GM18951 (cell line): ENCODE measurements at regions not wholly inside any gene's neighbourhood (a gene's known extent, or its start where the extent isn't known, plus 50 kb on each side); places are given as distances from the start of the nearest gene placed in this dataset.

Experiments
- POLR2A ChIP-seq: IDR thresholded peaks from 4 replicates; pipeline ENCODE4 v1.6.1; 2011; ENCODE audit warnings: mild to moderate bottlenecking; ENCODE audit not compliant: insufficient read length, insufficient read depth; ENCODE audit errors: extremely low read depth
- in situ Hi-C: fragments of 300-500 bp; cut with MboI; formaldehyde crosslinking; loops from one replicate; pipeline ENCODE4 v1.12.0; 2022; ENCODE audit warnings: low sequenced_read_pairs, mixed read lengths, inconsistent platforms; ENCODE audit not compliant: unreplicated experiment

GRCh38 chr3:144177649-144178048 lies 206.0 kb downstream of the DIPK2A start:
- in situ Hi-C loops: no loop called here
- TF ChIP-seq POLR2A: no peak

GRCh38 chr3:144178607-144179006 lies 207.0 kb downstream of the DIPK2A start:
- TF ChIP-seq POLR2A: no peak
- in situ Hi-C loops: no loop called here

- in situ Hi-C loops: no loop called here
- TF ChIP-seq POLR2A: no peak
Measured at GRCh38 chr3:144181062-144181461, 209.4 kb downstream of the DIPK2A start.

GRCh38 chr3:144182501-144182900 lies 210.9 kb downstream of the DIPK2A start:
- TF ChIP-seq POLR2A: no peak
- in situ Hi-C loops: no loop called here

GRCh38 chr3:144185276-144185675 lies 213.7 kb downstream of the DIPK2A start:
- TF ChIP-seq POLR2A: no peak
- in situ Hi-C loops: no loop called here

GRCh38 chr3:144187531-144188210 lies 216.0 kb downstream of the DIPK2A start:
- in situ Hi-C loops: no loop called here
- no peak for TF ChIP-seq POLR2A

- TF ChIP-seq POLR2A: no peak
- in situ Hi-C loops: no loop called here
Measured at GRCh38 chr3:144189044-144189443, 217.4 kb downstream of the DIPK2A start.

GRCh38 chr3:144197116-144197515 lies 225.5 kb downstream of the DIPK2A start:
- no peak for TF ChIP-seq POLR2A
- in situ Hi-C loops: no loop called here

GRCh38 chr3:144197582-144197981 lies 226.0 kb downstream of the DIPK2A start:
- TF ChIP-seq POLR2A: no peak
- in situ Hi-C loops: no loop called here

- no peak for TF ChIP-seq POLR2A
- in situ Hi-C loops: no loop called here
Measured at GRCh38 chr3:144200004-144200403, 228.4 kb downstream of the DIPK2A start.

GRCh38 chr3:144200466-144200865 lies 228.8 kb downstream of the DIPK2A start:
- in situ Hi-C loops: no loop called here
- TF ChIP-seq POLR2A: no peak

GRCh38 chr3:144221761-144222160 lies 250.1 kb downstream of the DIPK2A start:
- in situ Hi-C loops: no loop called here
- TF ChIP-seq POLR2A: no peak

- in situ Hi-C loops: no loop called here
- TF ChIP-seq POLR2A: no peak
Measured at GRCh38 chr3:144229330-144229729, 257.7 kb downstream of the DIPK2A start.

- in situ Hi-C loops: no loop called here
- no peak for TF ChIP-seq POLR2A
Measured at GRCh38 chr3:144229953-144230352, 258.3 kb downstream of the DIPK2A start.

- TF ChIP-seq POLR2A: no peak
- in situ Hi-C loops: no loop called here
Measured at GRCh38 chr3:144235489-144235888, 263.9 kb downstream of the DIPK2A start.
